ENCODE measurements at regions not wholly inside any gene's neighbourhood (a gene's known extent, or its start where the extent isn't known, plus 50 kb on each side); places are given as distances from the start of the nearest gene placed in this dataset.

DNA sequence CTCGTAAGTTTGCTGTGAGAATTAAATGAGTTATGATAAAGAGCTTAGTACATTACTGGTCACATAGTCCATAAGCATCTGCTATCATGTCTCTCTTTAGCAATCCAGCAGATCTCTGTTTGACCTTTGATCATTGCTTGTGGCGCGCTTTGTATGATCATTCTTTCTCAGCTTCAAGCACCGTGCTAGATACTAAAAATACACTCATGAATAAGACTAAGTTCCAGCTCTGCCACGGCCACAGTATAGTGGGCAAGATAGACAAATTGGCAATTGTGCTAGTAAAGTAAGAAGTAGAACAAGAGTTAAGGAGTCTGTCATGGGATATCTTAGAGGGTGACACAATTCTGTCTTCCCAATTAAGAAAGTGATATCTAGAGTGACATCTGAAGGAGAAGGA, 75.2 kb upstream of the ADGRF1 start:
- no peak for DNase-seq (ENCODE audit: low read depth)

DNA sequence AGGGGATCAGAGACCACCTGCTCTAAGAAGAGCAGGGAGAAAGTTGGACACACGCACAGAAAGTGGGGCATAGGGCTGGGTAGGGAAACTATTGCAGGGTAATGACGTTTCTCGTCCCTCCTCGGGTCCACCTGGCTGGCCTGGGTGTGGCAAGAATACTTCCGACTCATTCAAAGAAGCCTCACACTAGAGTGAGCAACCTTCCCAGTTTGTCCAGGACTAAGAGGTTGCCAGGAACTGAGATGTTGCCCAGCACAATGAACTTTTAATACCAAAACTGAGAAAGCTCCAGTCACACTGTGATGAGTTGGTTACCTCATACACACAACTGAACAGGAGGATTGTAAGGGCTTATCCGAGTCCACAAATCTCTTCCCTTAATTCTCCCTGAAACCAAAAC, 74.5 kb upstream of the ADGRF1 start:
- DNase-seq (ENCODE audit: low read depth): no peak

DNA sequence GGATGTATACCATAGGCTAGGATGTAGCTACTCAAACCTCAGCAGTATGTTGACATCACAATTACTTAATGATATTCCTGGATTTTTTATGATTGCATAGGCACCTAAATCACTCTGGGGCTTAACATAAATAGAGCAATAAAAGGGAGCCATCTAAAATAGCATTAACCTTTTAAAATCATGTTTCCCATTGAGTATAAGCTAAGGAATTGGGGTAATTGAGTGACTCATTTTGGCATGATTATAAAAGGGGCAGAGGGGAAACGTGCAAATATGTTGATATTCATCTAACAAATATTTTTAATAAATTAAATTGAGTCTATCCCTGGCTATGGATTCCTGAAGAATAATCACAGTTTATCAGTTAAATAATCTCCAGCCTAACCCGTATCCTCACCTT, 74.0 kb upstream of the ADGRF1 start:
- DNase-seq (ENCODE audit: low read depth): no peak

DNA sequence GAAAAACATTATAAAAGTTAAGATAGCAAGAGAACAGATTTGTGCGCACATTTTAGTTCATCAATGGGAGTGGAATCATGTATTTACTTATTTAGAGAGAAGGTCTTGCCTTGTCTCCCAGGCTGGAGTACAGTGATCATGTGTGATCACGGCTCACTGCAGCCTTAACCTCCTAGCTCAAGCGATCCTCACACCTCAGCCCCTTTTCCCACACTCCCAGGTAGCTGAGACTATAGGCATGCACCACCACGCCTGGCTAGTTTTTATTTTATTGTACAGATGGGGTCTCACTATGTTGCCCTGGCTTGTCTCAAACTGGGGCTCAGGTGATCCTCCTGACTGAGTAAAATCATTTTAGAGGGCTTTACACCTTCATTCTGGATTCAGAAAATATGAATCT, 72.3 kb upstream of the ADGRF1 start:
- DNase-seq (ENCODE audit: low read depth): no peak

DNA sequence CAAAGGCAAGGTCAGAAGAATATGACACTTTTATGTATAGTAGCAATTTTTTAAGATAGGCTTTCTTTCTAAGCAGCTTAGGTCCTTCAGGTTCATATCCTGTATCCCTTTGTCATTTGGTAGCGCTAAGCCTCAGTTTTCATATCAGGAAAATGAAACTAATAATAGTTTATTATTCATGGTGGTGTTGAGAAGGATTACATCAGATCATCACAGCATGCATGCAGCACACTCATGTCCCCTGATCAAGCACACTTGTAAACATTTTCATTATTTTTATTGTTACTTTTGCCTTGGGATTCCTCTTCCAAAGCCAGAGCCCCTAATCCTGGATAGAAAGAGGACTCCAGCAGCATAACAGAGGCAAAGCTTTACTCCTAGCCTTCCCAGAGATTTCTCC, 70.2 kb upstream of the ADGRF1 start:
- no peak for DNase-seq (ENCODE audit: low read depth)

DNA sequence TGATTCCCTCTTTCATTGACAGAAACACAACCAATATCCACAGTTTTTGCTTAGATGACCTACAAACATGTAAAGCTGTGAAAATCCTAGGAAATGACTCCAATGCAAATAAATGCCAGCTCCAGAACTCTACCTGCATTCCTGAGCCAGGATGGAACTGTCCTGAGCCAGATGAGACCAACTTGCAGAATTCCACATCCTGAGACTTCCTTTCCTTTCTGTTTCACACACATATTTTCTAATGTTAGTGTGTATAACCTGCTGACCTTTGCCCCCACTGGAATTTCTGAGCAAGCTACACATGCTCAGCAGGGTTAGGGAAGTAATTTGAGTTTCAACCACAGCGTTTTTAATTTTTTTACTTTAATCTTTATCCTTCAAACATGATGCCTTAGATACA, 69.6 kb upstream of the ADGRF1 start:
- DNase-seq (ENCODE audit: low read depth): no peak

DNA sequence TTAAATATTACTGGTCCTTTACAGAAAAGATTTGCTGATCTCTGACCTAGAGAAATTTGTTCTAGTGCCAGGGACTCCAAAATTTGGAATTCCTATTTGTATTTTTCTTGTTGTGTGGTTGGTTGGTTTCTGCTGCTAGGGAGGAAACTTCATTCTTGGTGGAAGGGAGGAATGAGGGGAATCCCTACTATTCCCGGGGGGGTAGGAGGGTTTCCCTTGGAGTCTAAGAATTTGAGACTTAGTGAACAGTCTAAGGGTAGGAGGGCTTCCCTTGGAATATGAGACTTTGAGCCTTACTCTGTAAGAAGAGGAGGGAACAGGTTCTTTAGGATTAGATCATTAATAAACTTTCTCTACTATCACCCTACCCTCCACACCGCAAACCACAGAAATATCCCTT, 67.1 kb upstream of the ADGRF1 start:
- no peak for DNase-seq (ENCODE audit: low read depth)

DNA sequence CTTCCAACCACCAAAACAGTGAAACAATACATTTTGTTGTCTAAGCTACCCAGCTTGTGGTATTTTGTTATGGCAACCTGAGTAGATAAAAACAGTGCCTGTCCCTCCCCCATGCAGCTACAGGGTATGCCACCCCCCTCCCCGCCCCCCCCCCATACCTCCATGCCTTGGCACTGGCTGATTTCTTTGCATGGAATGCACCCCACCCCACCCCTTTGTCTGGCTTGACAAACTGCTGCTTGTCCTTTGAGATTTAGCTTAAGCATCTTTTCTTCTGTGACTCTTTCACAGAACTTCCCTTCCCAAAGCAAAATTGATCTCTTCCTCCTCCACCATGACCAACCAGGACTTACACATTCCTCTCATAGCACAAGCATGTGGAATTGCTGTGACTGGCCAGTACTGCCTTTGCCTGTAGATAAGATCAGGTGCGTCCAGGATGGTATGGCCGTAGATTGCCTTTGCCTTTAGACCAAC, 64.6 kb upstream of the ADGRF1 start:
- DNase-seq (ENCODE audit: low read depth): no peak

DNA sequence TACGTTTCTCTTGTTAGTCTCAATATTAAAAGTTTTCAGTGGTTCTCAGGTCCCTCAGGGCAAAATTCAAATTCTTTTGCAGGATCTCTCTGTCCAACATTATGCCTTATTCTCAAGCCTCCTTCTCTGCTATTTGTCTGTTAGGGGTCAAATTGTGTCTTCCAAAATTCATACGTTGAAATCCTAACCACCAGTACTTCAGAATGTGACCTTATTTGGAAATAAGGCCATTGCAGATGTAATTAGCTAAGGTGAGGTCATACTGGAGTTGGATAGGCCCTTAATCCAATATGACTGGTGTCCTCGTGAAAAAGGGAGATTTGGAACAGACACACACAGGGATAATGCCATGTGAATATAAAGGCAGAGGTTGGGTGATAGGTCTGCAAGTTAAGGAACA, 64.1 kb upstream of the ADGRF1 start:
- no peak for DNase-seq (ENCODE audit: low read depth)

DNA sequence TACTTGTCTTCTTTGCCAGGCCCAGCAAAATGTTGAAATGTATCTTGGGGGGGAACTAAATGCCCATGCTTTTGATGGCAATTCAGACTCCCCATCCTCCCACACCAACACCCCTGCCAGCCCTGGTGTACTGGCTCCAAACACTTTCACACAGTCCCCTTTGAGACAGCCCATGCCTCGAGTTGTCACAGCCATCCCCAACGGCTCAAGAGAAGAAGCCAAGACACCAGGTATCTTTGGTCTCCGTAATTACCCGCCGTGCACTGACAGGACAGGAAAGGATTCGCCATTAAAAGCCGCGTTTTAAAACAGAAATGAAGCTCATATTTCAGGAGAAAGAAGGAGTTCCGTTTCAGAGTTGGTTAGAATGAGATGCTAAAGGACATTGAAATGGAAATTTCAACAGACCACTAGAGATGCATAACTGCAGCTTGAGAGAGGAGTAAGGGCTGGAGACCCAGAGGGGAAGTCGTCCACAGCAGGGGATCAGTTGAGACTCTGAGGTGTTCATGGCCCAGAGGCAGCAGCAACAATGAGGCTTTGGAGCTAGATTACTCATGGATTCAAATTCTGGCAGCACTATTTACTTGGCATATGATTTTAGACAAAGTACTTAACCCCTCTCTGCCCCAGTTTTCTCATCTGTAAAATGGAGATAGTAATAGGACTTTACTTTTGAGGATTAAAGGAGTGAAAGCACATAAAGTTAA, 63.5 kb upstream of the ADGRF1 start:
- no peak for DNase-seq (ENCODE audit: low read depth)

DNA sequence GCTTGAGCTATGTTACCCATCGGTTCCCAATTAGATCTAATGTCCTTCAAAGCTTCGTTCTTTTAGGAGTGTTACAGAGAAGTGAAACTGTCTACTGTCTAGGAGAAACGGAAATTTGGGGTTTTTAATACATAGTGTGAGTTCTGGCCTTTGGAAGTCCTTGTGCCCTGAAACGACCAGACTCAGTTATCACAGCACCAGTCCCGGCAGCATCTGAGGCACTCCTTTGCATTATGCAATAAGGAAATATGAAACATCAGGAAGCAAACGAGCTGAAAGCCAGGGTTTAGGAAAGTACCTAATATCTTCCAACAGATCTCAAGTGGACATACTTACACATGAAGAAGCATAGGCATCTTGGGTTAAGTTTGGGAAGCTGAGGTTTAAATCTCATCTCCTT, 61.8 kb upstream of the ADGRF1 start:
- DNase-seq (ENCODE audit: low read depth): peak; percentile 29

DNA sequence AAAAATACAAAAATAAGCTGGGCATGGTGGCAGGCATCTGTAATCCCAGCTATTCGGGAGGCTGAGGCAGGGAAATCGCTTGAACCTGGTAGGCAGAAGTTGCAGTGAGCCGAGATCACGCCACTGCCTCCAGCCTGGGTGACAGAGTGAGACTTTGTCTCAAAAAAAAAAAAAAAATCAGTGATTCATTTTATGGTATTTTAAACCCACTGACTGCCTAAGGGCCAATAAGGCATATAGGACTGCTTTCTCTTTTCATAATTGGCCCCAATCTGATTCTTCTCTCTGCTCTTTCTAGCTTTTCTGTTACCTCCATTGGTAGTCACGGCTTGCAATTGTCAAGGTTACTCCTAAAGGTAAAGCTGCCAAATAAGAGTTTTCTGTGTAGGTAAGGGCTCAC, 60.2 kb upstream of the ADGRF1 start:
- DNase-seq (ENCODE audit: low read depth): no peak

DNA sequence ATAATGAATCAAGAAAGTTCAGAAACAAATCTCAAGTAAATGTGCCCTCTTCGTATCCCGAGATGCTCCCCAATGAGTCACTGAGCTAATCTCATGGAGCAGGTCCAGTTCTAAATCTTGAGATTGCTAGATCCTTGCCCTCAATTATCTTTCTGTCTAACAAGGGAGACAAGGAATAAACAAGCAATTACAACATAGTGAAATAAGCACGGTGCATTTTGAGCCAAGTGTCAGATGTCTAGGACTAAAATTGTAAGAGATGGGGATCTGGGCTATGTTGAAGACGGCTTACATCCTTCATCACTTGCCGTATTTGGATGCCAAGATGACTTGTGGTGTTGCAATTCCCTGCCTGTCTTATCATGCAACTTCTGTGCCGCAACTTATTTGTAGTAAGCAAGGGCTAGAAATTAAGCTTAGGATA, 56.5 kb upstream of the ADGRF1 start:
- DNase-seq (ENCODE audit: low read depth): peak; percentile 84

DNA sequence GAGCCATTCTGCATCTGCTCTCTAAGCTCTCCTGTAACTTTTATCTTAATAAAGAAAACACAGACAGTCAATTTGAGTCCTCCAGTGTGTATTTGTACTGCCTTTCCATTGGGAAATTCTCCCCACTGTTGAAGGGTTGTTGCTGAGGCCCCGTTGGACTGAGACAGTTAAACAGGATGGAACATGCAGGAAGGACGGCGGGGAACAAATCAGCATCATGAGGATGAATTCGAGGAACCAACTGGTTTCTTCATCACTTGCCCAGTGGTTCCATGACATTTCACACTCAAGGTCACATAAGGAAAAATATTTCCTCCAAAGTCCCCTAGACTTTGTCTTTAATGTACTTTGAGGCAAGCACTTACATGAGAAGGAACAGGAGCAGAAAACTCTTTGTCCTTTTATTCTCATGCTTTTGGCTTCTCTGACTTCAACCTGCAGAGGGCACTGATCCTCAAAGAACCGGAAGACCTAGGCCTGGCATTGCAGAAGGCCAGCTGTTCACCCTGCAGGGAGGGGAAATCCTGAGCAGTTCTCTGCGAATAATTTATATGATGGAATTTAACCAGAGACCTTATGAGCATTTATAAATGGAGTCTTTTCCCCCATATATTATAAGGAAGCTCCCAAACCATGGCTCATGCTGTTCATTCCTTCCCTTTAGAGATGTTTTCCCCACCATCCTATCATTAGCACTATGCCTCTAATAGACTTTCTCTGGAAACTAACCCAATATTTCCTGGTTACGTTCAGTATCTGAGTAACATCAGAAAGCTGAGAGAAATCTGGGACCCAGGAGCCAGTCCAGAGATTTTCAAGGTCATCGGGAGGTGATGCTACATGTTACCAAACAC, 55.2 kb upstream of the ADGRF1 start:
- DNase-seq (ENCODE audit: low read depth): peak; percentile 77

DNA sequence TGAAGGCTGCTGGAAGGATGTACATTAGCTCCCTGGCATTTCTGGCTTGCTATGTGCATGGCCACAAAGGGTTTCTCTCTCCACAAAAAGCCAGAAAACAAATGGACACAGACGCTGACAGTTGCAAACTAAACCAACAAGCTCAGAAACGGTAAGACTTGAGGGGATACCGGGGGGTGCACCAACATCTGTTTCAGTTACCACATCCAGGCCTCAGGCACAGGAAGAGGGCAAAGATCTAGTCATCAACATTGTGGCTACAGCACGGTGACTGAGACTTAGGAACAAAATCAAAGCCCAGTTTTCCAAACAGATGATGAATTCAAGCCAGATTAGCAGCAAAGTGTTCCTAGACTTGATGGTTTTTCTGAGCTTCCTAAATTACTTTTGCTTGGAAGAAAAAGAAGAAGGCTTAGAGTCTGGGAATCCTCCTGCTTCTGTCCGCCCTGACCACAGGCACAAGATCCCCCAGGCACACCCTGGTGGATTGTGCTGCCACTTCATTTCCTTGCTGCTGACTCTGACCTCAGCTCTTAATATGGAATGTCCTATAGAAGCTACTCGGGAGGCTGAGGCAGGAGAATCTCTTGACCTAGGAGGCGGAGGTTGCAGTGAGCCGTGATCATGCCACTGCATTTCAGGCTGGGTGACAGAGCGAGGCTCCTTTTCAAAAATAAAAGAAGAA, 54.2 kb upstream of the ADGRF1 start:
- no peak for DNase-seq (ENCODE audit: low read depth)

DNA sequence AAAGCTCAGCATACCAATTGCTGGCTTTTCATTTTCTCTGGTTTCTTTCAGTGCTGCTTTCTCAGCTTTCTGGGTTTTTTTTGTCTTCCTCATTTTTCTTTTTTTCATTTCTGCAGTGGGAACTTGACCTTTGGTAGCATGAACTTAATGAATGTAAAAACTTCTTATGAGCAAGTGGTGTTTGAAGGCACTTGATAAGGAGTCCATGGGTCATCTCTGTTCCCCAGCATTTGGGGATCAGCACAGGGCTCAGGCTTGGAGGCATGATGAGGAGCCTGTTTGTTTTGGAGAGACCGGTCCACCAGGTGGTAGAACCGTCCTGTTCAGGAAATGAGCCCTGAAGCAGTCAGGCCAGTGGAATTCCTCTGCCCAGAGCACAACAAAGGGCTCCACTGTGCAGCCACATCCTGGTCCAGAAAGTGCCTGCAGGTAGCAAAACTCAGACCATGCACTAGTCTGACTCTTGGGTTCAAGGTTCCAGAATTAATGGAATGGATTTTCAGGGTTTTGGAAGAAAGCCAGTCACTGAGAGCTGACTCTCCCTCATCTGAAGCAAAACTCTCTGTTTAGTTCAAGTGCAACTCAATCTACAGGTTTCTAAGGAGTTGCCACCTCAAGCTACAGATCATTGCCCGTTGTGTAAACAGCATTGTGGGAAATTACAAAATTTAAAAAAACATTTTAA, 52.3 kb upstream of the ADGRF1 start:
- no peak for DNase-seq (ENCODE audit: low read depth)

DNA sequence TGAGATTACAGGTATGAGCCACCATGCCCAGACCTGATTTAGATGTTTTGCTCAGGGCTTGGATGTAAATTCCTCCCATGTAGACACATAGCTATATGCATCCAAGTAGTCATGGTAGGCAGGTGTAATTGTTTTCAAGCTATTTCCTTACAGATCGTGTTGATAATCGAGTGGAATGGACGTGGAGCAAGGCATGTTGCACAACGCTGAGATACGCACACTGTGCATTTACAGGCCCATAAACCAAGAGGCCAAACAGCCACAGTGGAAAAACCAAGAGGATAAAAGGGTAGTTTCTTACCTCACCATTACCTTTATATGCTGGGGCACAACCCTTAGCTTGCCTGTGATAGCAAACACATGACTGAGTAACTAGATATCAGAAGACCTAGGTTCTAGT, 51.0 kb upstream of the ADGRF1 start:
- no peak for DNase-seq (ENCODE audit: low read depth)

DNA sequence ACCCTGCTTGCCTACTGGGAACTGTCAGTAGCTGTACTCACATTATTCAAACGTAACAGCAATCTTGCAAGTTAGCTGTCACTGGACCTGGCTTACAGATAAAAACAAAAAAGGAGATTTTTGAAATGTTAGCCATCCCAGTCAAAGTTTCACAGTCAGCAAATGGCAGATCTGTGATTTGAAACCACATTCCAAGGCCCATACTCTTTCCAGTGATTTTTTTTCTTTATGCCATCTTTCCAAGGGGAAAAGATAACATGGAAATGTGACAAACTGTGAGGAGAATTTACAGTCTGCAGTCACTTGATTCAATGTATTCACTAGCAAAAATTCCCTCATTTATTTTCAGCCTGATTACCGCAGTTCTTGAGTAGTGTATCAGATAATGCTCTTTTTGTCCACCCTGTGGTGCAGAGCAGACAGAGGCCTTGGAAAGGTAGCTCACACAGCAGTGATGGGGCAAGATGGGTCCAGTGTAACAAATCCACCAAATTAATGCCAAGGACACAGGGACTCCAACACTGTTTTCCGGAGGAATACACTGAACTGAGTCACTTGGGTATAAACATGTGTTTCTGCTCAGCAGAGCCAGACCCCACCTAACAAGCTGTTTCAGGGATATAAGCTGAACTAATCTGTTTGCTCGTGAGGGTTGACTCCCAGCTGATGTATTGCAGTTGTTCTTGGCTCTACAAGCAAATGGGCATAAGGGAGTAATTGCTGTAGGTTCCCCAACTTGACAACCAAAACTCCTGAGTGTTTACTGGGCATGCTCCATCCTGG, 49.9 kb upstream of the ADGRF1 start:
- peak; percentile 61 for DNase-seq (ENCODE audit: low read depth)

Measured in fibroblast of gingiva (primary cell).